LoVo (cell line): ENCODE measurements at regions not wholly inside any gene's neighbourhood (a gene's known extent, or its start where the extent isn't known, plus 50 kb on each side); places are given as distances from the start of the nearest gene placed in this dataset.
A peak's percentile ranks its signal among the peaks of the same experiment; 100 is the strongest.
"Not testable (repeated sequence)": the region's sequence is repeated elsewhere in the genome, so short reads cannot be mapped to it uniquely, and the experiment has no call there.

Experiments used
- DNase-seq: peaks from one replicate; pipeline ENCODE4 v3.0.0-alpha.2; 2016; ENCODE audit warnings: low spot score

DNA sequence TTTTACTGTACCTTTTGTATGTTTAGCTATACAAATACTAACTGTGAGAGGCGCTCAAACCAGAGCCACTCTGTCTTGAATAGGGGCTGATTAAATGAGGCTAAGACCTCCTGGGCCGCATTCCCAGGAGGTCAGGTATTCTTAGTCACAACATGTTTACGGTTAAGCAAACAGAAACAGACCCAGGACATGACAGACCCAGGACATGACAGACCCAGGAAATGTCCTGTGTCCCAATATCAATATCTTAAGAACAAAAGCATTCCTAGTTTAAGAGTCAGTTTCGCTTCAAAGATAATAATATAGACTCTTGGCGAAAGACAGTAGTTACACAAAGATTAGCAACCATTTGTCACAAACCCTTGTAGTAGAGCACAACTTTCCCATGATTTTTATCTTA is 304.5 kb downstream of the CCSER2 start:
- peak; percentile 21 for DNase-seq

GRCh38 chr10:84634636-84635035 is 306.2 kb downstream of the CCSER2 start:
- no peak for DNase-seq

DNA sequence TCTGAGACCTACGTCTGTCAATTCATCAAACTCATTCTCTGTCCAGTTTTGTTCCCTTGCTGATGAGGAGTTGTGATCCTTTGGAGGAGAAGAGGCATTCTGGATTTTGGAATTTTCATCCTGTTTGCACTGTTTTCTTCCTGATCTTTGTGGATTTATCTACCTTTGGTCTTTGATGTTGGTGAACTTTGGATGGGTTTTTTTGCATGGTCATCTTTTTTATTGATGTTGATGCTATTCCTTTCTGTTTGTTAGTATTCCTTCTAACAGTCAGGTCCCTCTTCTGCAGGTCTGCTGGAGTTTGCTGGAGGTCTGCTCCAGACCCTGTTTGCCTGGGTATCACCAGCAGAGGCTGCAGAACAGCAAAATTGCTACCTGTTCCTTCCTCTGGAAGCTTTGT is 322.2 kb downstream of the CCSER2 start:
- not testable (repeated sequence) for DNase-seq

DNA sequence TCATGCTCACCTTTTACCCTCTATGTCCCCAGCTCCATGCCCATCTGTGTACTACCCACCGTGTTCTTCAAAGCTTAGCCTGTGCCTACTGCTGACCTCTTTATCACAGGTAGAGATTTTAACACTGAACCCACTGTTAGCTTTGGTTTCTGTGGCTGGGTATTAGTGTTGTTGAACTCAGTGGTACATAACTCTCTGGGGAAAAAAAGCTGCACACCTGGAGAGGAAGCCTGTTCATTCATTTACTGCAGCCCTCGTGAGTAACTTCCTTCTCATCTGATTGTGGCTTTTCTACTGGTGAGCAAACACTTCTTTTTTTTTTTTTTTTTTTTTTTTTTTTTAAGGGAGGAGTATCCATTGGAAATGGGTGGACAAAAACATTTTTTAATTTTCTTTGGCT is 326.3 kb downstream of the CCSER2 start:
- DNase-seq: no peak

- no peak for DNase-seq
These were observed 330.6 kb downstream of the CCSER2 start for GRCh38 chr10:84659027-84659426.

DNA sequence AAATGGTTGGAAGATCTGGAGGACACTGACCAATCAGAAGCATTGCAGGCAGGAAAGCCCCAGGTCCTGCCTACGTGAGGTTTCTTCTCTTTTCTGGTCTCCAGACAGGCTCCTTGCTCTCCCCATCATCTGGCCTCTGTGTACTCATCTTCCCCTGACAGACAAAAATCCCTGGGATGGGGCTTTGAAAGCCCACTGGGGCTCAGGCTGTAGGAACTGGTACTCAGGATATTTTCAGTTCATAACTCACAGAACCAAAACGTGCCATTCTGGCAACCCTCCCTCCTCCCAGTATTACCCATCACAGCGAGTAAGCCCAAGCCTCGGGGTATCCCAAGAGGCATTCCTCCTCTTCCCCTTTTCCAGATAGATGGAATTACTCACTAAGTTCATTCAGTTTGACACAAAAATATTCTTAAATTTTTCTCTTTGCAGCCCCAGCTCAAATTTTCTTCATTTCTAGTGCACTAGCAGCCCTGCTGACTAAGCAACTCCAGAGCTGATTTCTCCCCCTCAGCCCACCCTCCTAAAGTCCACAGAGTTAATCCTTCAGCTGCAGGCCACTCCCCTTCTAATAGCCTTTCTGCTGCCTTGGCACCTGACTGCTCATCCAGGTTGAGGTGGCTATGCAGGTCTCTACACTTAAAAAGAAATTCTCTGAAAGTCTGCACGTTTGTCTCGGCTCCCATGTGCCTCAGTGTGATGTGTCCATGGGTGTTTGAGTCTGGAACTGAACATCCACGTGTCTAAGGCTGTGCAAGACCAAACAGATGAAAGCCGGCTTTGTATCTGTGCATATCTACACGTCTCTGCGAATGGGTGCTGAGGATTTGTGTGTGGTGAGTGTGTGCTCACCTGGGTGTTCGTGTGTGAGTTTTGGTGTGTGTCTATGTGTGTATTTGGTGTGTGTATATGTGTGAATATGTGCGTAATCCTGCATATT is 331.4 kb downstream of the CCSER2 start:
- no peak for DNase-seq

GRCh38 chr10:84660450-84661159 is 332.2 kb downstream of the CCSER2 start:
- no peak for DNase-seq

DNA sequence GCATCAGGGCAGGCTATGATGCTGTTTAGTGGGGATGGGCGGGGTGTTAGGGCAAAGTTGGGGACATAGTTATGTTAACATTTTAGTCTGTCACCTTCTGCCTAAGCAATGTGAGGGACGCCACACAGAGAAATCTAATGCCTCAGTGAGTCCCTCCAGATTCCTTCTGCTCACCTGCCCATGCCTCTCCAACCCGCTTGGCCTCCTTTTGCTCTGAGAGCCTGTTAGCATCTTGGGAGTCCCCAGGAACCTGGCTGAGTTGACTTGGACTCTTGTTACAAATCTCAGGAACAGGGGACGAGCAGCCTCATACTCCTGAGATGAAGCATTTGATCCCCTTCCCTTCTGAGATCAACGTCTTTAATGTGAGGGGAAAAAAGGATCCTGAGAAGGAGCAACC is 336.8 kb downstream of the CCSER2 start:
- DNase-seq: no peak

- DNase-seq: no peak
These were observed 337.6 kb downstream of the CCSER2 start for GRCh38 chr10:84665883-84666463.

- no peak for DNase-seq
These were observed 339.9 kb downstream of the CCSER2 start for GRCh38 chr10:84668186-84668763.

DNA sequence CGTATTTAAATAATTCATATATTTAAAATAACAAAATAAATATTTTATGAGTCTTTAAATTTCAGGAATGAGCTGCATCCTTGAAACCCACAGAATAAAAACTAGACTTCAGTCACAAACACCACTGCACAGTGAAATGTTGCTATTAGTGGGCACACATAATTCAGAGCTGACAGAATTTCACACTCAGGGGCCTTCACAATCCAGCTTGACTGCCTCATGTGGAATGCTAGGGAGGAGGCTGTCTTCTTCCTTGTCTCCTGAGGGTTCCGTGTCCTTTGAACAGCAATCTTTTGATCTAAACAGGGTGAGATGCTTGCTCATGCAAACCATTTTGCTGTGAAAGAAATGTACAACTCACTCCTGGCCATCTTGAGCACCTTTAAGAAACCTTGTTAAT is 346.7 kb downstream of the CCSER2 start:
- DNase-seq: no peak

DNA sequence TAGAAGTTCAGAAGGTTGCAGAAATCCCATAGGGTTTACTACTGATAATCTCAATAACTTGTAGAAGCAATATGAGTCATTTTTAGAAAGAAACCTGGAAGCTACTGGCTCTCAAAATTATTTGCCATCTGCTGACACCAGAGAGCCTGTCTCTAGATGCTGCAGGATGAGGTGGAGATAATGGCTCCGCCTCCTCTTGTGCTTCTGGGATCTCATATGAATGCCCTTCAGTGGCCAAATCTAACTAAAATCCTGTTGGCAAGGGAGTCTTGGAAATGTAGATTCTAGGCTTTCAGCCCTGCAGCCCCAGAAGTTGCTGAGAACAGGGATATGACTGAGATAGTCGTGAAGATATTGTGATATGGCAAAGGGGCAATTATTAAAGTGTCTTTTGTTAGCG is 348.1 kb downstream of the CCSER2 start:
- no peak for DNase-seq

DNA sequence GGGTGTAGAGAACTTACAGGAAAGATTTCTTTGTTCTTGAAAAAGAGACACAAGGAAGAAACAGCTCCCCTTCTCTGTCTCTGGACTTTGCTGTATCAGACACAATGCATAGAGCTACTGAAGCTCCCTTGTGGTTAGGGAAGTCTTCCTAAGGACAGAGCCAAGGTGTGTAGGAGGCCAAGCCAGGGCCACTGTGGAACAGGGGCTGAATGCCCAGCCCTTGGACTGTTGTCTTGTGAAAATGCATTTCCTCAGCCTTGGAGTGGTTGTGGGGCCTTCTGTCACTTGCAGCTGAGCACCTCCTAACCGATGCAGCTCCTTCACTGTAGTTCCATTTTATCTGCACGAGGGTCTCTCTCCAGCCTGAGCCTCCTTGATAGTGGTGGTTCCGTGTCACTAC is 353.4 kb downstream of the CCSER2 start:
- DNase-seq: no peak

- no peak for DNase-seq
These were observed 355.2 kb downstream of the CCSER2 start for GRCh38 chr10:84683550-84683949.

DNA sequence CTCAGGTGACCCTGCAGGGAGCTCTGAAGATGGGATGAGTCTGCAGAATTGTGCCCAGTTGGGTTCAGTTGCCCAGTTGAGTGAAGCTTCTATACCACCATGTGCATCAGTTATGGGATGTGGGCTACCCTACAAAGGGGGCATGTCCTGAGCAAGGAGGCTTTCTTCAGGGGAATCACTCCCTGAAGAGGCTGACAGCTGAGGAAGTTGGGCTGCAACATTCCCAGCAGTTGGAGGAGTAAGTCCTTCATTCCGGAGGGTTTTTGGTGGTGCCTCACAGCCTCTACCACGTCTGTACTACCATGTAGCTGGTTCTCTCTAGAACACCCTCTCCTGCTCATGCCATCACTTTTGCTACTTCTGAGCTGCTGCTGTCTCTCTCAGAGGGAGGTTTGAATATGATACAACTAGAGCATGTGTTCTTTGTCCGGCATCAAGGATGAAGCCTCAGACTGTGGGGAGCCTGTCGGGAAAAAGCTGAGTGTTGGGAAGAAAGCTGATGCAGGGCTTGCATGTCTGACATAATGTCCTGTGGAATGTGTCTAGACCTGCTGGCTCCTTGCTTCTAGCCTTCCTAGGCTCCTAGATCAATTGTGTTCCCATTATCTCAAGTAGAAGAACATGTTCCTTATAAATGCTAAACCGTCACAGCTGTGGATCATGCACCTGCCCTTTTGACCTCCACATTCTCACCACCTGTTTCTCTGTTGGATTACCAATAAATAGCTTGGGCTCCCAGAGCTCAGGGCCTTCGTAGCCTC is 355.8 kb downstream of the CCSER2 start:
- no peak for DNase-seq

DNA sequence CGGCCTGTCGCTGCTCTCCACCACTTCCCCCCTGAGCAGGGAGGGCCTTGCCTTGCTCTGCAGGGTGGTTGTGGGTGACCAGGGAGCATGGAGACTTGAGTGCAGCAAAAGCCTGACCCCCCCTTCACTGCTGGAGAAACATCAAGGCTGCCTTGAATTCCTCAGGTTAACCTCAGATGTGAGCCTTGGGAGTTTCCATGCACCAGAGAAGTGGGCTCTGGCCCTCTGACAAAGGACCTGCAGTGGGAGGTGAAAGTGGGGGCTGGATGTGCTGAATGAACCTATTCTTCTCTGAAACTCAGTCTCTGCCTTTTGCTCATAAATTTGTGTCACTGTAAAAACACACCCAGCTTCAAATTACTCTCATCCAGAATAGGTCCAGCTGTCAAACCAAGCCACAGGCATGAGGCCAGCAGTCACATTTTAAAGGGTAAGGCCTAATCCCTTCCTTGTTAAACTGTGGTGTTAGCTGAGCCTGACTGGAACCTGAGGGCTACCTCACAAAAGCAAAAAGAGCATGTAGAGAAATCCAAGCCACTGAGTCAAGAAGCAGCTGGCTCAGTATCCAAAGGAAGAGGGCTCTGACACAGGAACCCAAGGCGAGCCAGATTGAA is 356.8 kb downstream of the CCSER2 start:
- DNase-seq: no peak

- no peak for DNase-seq
These were observed 364.6 kb downstream of the CCSER2 start for GRCh38 chr10:84693006-84693405.

GRCh38 chr10:84695902-84696301 is 367.5 kb downstream of the CCSER2 start:
- DNase-seq: no peak

GRCh38 chr10:84696610-84697009 is 368.2 kb downstream of the CCSER2 start:
- DNase-seq: no peak

- DNase-seq: no peak
These were observed 370.6 kb downstream of the CCSER2 start for GRCh38 chr10:84698989-84699388.

- DNase-seq: no peak
These were observed 372.4 kb downstream of the CCSER2 start for GRCh38 chr10:84700668-84701369.
